Endothelial cell of hepatic sinusoid (primary cell): ENCODE measurements at regions not wholly inside any gene's neighbourhood (a gene's known extent, or its start where the extent isn't known, plus 50 kb on each side); places are given as distances from the start of the nearest gene placed in this dataset.

Experiments used
- in situ Hi-C: cut with HindIII; loops from 2 replicates; pipeline ENCODE4 v1.10.0; 2017; ENCODE audit warnings: low sequenced_read_pairs

DNA sequence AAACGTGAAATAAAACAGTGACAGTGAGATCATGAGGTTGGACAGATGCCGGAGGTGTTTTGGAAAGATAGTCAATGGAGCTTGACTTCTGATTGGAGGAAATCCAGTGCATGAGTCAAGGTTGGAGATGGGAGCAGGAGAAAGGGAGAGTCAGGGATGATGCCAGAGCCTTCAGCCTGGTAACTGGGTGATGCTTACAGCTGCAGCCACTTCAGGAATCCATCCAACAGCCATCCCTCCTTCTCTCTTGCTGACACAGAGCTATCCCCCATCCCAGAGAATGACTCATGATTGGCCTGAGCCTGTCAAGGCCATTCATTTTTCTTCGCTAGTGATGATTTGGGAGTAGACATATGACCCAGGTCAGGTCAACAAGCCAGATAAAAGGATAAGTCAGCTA is 112.8 kb downstream of the SAMD5 start:
- in situ Hi-C loops = no loop called here

DNA sequence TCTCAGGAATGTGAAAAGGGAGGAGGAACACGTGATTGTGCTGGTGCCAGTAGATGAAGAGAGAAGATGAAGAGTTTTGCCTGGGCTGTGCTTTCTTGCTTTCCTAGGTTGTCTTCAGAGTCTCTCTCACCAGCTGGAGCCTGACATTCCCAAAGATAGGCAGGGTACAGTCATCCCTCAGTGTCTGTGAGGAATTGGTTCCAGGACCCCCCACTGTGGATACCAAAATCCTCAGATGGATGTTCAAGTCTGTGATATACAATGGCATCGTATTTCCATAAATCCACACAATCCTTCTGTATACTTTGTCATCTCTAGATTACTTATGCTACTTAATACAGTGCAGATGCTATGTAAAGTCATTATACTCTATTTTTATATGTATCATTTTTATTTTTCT is 113.5 kb downstream of the SAMD5 start:
- in situ Hi-C loops = no loop called here

DNA sequence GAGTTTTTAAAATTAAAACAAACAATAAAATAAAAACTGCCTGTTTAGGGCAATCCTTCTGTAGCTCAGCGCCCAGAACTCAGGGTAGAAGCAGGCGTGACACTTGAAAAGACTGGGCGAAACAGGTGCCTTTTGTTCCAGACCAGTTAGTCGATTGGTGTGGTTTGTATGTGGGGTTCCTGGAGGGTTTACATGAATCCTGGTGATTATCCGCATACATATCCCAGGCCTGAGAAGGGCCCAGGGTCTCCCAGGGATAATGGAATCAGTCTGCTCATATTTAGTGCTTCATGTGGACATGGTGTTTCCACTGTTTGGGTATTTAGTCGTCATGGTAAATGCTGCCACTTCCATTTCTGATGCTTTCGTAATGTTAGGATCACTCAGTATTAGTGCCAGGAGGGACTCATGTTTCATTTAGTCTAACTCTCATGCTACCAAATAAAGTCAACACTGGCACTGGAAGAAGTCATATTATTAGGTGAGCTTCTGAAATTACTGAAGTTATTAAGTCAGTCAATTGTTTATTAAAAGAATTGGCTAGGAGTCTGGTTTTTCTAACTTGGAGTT is 116.5 kb downstream of the SAMD5 start:
- in situ Hi-C loops = no loop called here

DNA sequence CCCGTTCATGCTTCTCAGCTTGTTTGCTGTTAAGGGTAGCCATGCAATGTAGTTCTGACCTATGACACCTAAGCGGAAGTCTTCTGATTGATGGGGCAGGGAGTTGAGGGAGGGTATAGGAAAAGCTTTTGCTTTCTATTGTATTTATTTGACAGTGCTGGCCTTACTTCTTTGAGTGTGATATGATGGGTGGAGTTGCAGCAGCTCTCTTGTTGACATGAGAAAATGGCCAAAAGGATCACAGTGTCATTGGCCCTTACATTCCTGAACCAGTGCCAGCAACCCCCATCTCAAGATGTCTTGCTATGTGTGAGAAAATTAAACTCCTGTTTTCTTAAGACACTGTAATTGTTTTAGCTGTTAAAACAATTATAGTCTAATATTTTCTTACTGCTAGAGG is 117.5 kb downstream of the SAMD5 start:
- in situ Hi-C loops = no loop called here

DNA sequence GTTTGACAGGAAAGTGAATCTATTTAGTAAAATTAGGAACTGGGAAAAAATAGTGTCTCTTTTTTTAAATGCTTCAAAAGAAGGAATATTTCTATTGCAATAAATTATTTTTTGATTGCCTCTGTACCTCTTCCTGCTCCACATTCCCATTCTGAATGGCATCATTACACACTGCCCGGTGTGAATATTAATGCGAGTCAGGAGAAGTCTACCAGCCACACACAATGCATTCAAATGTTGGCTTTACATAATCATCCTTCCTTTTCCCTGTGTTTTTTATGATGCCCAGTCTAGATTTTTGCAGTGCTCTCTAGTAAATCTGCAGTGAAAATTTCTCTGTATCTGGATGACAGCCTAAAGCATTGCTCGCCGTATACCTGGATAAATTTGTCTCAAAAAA is 118.9 kb downstream of the SAMD5 start:
- in situ Hi-C loops = no loop called here

DNA sequence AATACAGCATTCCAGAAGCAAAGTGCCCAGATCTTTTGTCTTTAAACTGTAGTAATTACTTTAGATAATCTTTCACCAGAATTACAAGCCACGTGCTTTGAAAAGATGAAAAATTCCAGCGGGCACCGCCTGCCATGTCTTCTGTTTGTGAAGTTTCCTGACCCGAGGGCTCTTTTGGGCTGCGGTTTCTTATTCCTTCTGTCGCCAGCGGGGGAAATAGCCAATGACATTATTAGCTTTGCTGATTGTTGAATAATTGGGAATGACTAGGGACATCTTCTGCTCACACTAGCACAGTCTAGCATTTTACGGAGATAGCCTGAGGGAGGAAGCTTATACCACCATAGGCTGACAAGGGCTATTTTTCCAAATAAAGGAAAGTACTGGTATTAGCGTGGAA is 124.7 kb downstream of the SAMD5 start:
- in situ Hi-C loops = loop anchor here (5.0 kb wide), 1 partner anchor 39 kb away; no protein-coding TSS in a partner anchor

DNA sequence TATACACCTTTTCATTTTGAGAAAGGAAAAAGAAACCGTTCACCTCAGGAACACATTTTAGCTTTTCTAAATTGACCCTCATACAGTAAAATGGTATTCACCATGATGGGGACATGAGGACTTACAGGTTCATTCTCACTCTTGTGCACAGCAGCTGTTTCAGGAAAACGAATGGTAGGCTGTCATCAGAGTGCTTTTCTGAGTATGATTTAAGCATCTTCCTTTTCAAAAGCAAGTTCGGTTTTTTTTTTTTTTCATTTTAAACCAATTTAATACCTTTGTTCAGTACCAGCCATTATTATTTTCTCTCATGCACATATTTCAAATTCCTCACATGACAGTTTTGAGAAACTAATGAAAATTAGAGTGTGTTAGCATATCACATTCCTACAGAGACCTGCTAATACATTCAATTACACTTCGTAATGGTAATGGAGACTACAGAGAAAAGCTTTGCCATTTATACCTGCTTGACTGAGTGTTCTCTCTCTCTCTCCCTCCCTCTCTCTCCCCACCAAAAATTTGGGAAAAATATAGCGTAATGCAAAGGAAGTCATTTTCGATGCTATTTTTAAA is 129.2 kb downstream of the SAMD5 start:
- in situ Hi-C loops = no loop called here

DNA sequence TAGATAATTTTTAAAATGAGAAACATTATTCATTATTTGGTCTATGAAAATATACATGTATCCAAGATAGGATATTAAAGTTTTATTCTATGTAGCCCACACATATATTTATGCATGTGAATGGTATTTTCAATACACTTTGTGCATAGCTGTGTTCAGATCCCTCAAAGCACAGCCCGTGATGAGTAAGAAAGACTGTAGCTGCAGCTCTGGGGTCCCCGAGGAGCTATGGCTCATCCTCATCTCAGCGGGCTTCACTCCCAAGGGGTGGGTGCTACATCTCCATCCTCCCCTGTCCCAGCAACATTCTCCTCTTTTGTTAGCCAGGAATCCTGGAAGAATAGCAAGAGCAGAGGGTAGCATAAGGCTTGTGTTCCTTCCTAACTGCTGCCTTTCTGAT is 130.8 kb downstream of the SAMD5 start:
- in situ Hi-C loops = no loop called here

DNA sequence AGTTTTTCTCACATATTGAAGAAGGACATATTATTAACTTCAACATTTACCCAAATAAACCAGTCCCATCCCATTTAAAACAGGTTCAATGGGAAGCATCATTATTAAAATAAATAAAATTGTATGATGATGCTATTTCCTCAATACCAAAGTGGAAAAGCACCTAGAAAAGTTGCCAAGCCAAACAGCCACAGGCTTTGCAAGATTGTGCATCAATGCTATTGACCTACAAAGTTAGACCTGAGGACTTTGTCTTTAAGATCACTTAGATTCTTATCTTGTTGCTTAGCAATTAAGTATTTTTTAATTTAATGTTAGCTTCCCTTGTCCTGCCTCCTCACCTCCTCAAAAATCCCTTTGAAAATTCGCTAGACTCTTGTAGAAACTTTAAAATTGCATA is 132.1 kb downstream of the SAMD5 start:
- in situ Hi-C loops = no loop called here

DNA sequence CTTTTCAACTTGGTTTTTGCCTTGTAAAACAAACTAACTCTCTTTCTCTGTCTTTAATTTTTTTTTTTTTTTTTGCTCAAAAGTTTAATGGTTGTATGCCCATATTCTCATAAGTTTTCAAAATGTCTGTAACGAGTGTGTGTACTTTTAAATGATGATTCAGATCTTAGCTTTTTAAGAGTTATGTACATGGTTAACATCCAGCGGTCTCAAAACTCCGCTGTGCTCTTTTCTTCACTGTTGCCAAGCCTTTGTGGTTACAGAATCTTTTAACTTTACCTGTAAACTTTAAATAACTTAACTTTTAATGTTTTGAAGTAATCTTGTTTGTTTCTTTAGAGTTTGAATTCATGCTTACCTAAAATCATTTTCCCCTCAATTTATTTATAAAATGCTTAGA is 133.0 kb downstream of the SAMD5 start:
- in situ Hi-C loops = no loop called here

DNA sequence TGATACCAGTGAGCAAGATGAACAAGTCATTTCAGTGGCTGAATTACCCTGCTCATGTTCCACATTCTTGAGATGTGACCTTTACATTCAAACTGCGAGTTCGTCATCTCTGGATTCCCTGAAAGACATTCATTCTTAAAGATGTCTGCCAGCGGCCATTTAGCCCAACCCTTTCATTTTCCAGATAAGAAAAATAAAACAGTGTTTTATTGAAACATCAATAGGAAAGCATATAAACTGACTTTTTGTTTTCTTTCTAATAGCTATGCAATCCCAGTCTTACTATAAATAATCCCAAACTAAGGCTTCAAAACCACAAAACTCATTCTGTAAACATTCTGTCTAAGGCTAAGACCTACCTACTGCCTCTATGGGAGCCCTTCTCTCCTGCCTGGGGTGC is 134.0 kb downstream of the SAMD5 start:
- in situ Hi-C loops = no loop called here

DNA sequence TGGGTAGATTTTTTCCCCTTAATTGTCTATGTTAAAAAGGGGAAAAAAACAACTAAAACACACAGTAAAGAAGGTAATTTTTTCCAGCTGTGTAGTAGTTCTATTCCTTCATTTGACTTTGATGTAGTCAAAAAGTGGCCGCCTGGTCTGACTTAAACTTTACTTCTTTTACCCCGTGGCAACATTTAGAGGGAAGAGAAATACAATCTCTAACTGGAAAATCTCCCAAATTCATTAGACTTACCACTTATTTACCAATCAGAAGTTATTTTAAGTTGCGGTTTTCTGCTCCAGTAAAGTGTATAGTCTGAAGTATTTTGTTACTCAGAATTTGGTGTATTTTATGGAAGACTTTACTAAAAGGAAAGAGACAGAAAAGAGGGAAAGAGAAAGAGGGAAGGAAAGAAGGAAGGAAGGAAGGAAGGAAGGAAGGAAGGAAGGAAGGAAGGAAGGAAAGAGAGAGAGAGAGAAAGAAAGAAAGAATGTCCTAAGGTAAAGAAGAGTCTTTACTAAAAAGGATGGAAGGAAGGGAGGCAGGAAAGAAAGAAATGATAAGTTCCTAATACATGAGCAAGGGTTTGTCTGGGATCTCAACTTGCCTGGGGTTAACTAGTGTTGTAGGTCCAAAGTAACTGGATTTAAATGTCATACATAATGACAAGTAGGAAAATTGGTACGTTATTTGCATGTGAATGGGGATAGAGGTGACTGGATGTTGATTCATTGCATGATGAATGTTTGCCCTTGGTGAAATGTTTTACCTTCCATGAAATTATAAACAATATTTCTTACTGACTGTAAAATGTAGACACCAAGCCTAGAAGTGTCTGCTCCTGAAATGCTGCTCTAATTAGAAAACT is 135.1 kb downstream of the SAMD5 start:
- in situ Hi-C loops = no loop called here

DNA sequence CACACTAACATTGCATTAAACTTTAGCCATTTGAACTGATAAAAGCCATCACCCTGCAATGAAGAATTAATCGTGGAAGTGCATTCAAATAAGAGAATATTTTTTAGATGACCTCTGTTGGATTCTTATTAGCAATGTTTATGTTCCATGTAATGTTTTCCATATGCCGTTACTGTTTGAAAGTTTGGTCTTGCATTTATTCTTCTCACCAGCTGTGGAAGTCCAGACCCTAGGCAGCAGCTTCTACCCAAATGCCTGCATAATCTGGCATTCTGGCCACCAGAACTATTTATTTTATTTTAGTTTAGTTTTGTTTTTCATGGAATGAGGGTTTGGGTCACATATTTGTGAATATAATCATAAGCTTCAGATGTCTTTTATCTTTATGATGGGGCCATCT is 140.4 kb downstream of the SAMD5 start:
- in situ Hi-C loops = no loop called here

DNA sequence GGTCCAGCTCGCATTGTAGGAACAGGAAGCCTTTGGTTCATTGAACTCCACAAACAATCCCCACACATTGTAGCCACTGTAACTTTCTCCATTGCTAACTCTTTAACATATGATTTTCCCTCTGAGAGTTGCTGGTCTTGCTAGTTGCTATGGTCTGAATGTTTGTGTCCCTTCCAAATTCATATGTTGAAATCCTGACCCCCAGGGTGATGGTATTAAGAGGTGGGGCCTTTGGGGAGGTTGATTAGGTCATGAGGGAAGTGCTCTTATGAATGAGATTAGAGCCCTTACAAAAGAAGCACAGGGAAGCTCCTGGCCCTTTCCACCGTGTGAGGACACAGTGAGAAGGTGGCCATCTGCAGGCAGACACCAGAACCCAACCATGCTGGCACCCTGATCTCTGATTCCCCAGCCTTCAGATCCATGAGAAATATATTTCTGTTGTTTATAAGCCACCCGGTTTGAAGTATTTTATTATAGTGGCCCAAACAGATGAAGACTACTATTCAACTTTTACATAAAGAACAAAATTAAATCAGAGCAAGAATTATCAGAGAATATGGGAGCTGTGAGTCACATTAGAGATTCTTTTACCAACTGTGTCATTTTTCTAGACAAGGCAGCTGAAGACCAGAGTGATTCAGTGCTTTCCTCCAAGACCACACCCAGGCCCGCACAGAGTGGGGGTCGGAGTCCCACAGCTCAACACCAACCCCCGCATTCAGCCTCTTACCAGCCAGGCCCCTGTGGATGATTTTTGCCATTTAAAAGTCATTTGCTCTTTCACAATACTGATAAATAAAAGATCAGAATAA is 143.0 kb downstream of the SAMD5 start:
- in situ Hi-C loops = no loop called here

DNA sequence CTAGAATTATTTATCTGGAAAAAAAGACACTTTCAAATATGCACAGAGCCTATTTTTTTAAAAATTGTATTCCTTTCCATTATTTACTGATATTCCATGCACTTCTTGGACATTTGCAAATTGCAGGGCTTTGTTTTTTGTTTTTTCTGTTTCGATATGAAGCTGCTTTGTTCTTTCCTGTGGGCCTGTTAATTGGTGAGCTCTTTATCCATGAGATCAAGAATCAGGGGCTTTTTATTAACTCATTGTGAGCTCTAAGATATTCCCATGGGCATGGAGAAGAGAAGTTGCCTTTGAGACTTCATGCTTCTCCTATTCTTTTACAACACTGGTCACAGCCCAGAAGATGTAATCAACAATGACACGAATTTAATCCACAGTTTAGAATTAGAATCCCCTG is 145.1 kb downstream of the SAMD5 start:
- in situ Hi-C loops = no loop called here

DNA sequence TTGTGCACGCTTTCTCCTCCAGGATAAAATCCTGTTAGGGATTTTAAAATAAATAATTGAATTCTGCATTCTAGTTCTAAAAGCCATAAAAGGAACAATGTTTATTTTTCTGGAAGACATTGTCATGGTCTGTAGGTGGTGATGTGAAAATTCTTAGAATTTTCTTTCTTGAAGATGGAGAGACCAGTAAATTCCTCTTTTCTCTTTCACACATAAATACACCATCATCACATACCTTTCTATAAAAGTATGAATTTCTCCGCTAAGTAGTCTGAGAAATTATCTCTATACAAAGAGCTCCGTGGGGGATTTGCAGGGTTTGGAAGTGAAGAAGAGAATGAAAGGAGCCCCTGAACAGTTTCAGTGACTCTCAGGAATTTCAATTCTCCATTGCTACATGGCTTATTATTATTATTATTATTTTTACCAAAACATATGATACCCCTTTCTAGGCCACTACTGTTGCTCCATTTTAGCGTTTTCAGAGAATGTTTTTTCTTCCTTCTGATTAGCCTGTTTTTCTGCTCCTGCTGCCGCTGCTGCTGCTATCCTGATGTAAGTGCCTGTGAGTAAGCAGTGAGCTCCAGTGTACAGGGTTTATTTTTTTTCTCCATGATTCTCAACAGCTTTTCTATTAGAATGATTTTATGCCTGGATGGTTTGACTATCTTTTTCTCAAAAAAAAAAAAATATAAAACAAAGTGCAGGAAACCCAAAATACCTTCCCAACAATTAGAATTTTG is 145.8 kb downstream of the SAMD5 start:
- in situ Hi-C loops = no loop called here

DNA sequence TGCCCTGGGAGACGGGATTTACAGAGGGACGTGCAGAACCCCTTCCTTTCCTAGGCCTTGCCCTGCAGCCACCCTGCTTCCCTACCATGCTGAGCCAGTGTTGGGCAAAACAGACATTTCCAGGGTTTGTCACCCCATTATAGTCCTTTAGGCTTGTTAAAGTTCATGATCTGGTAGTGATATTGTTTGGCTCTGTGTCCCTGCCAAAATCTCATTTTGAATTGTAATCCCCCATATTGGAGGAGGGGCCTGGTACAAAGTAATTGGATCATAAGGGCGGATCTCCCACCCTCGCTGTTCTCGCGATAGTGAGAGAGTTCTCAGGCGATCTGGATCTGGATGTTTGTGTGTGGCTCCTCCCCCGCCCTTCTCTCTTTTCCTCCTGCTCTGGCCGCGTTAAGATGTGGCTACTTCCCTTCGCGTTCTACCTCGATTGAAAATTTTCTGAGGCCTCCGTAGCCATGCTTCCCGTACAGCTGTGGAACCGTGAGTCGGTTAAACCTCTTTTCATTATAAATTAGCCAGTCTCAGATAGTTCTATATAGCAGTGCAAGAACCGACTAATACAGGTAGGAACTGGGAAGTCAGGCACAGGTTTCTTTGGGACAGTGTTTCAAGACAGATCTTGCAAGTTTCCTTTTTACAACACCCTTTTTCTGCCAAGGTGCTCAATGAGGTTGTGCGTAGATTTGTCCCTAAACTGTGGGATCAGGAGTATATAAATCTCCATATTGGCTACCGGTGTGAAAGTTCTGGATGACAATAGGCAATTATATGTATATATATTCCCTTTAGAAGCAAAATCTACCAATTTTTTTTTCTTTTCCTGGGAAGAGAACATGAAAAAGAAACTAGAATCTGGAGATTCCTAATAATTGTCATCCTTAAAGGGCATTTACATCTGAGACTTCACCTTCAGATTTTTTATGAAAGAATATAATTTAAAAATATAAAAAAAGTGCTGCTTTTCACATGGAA is 152.1 kb downstream of the SAMD5 start:
- in situ Hi-C loops = no loop called here

DNA sequence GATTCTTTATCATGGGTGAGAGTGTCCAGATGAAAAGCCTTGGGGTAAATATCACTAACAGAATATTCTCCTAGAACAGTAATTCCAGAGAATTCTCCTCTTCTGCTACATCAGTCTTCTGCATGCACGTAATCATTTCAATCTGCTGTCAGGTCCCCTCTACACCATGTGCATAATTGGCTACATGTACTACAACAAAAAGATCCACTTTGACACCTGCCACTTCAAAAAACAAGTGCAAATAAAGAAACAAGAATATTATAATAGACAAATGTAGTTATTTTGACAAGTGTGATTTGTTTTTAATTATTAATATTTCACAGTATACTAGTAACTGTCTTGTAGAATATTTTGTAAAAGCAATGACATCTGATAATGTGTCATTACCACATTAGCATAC is 154.2 kb downstream of the SAMD5 start:
- in situ Hi-C loops = no loop called here

DNA sequence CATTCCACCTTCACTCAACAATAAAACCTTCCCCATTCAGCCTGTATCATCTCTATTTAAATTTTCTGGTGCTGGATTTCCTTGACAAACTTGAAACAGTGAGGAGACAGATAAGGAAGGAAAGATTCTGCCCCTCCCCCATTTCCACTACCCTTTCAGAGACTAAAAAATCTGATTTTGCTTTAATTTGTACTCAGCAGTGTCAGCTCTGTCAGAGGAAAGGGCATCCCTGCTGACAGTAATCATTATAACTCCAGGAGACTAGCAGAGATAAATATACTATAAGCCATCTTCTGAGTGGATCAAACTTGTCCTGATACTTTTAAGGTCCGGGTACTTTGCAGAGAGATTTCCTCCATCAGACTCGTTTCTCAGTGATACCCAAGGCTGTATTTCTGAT is 155.6 kb downstream of the SAMD5 start:
- in situ Hi-C loops = no loop called here

DNA sequence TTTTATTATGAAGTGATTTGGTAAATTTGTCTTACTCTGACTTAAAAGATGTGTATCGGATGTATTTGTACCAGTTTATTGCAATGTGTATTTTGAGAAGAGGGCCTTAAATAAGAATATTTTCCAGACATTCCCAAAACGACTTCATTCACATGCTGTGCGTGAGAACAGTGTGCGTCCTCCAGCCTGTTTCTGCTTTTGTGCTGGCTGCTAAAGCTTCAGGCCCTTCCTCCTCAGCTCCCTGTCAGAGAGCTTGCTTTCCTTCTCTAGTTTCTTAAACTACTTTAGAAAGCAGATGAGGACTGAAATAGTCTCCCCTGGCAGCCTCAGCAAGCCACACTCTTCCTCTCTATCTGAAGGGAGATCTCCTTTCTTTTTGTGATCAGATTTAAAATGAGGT is 157.8 kb downstream of the SAMD5 start:
- in situ Hi-C loops = no loop called here
